Left ventricle myocardium inferior (tissue), 1 donor: ENCODE measurements at regions not wholly inside any gene's neighbourhood (a gene's known extent, or its start where the extent isn't known, plus 50 kb on each side); places are given as distances from the start of the nearest gene placed in this dataset.

Source experiments
- DNase-seq: peaks from one replicate; pipeline ENCODE4 v3.0.0-alpha.2; 2020
- H3K27ac ChIP-seq: fragments of 200-600 bp; replicated peaks from 2 replicates; pipeline ENCODE4 v1.8.0; 2021
- H3K27me3 ChIP-seq: fragments of 200-600 bp; 2 replicates; pipeline ENCODE4 v1.8.0; 2021; ENCODE audit warnings: low read depth
- H3K36me3 ChIP-seq: fragments of 200-600 bp; 2 replicates; pipeline ENCODE4 v1.8.0; 2021
- H3K4me1 ChIP-seq: fragments of 200-600 bp; 2 replicates; pipeline ENCODE4 v1.8.0; 2021
- H3K4me3 ChIP-seq: fragments of 200-600 bp; 2 replicates; pipeline ENCODE4 v1.8.0; 2021; ENCODE audit warnings: mild to moderate bottlenecking, moderate library complexity
- H3K9me3 ChIP-seq: fragments of 200-600 bp; replicated peaks from 2 replicates; pipeline ENCODE4 v1.8.0; 2021
- CTCF ChIP-seq: fragments of 200-600 bp; IDR thresholded peaks from 2 replicates; pipeline ENCODE4 v1.8.0; 2021; ENCODE audit warnings: antibody characterized with exemption, mild to moderate bottlenecking, borderline replicate concordance
- intact Hi-C: fragments of 100-400 bp; cut with micrococcal nuclease; formaldehyde crosslinking; loops from one replicate; pipeline ENCODE4 v1.11.0; 2022
- donor health status: DM: no; HTN: yes; CAD: no; lungs with severe emphysema.

- no peak for DNase-seq
- H3K4me1 ChIP-seq: peaks cover 37% of the 10 kb centered on the region
Measured at GRCh38 chr10:43856299-43856698, 207.6 kb upstream of the ZNF32 start.

GRCh38 chr10:43855667-43856210 lies 207.1 kb upstream of the ZNF32 start:
- no peak for TF ChIP-seq CTCF
- intact Hi-C loops: loop anchor here (10.0 kb wide), 1 partner anchor 161 kb away; no protein-coding TSS in a partner anchor
- Histone ChIP-seq H3K27me3 (no peaks in the 10 kb centered on the region), H3K9me3 (no peaks in the 10 kb centered on the region), H3K4me1 (peaks cover 37% of the 10 kb centered on the region), H3K4me3 (no peak overlapping the region), H3K27ac (peak overlapping the region; percentile 74), H3K36me3 (no peaks in the 10 kb centered on the region)
- DNase-seq: peak; percentile 41

More at GRCh38 chr10:43856299-43856698, 207.6 kb upstream of the ZNF32 start:
- TF ChIP-seq CTCF: no peak
- Histone ChIP-seq H3K27ac (peak overlapping the region; percentile 74), H3K4me3 (no peak overlapping the region), H3K27me3 (no peaks in the 10 kb centered on the region), H3K36me3 (no peaks in the 10 kb centered on the region), H3K9me3 (no peaks in the 10 kb centered on the region)
- intact Hi-C loops: loop anchor here (10.0 kb wide), 1 partner anchor 161 kb away; no protein-coding TSS in a partner anchor

GRCh38 chr10:43854007-43854406 lies 205.3 kb upstream of the ZNF32 start:
- H3K27me3 ChIP-seq: no peaks in the 10 kb centered on the region
- intact Hi-C loops: loop anchor here (10.0 kb wide), 1 partner anchor 159 kb away; no protein-coding TSS in a partner anchor
- no peak for TF ChIP-seq CTCF
- H3K4me1 ChIP-seq: peaks cover 33% of the 10 kb centered on the region
- no peaks in the 10 kb centered on the region for H3K9me3 ChIP-seq
- peak overlapping the region; percentile 74 for H3K27ac ChIP-seq
- DNase-seq: no peak
- H3K4me3 ChIP-seq: no peak overlapping the region
- H3K36me3 ChIP-seq: no peaks in the 10 kb centered on the region

- Histone ChIP-seq H3K4me3 (no peak overlapping the region), H3K27ac (peak overlapping the region; percentile 74), H3K36me3 (no peaks in the 10 kb centered on the region), H3K27me3 (no peaks in the 10 kb centered on the region), H3K4me1 (peaks cover 31% of the 10 kb centered on the region), H3K9me3 (no peaks in the 10 kb centered on the region)
- DNase-seq: no peak
- no peak for TF ChIP-seq CTCF
- intact Hi-C loops: loop anchor here (10.0 kb wide), 1 partner anchor 159 kb away; no protein-coding TSS in a partner anchor
Measured at GRCh38 chr10:43853369-43853768, 204.7 kb upstream of the ZNF32 start.

GRCh38 chr10:43852644-43853214 lies 204.0 kb upstream of the ZNF32 start:
- H3K4me1 ChIP-seq: peaks cover 31% of the 10 kb centered on the region
- H3K9me3 ChIP-seq: no peaks in the 10 kb centered on the region
- no peak overlapping the region for H3K4me3 ChIP-seq
- no peak for DNase-seq
- intact Hi-C loops: loop anchor here (10.0 kb wide), 1 partner anchor 158 kb away; no protein-coding TSS in a partner anchor
- no peak for TF ChIP-seq CTCF
- no peaks in the 10 kb centered on the region for H3K27me3 ChIP-seq
- no peak overlapping the region for H3K27ac ChIP-seq
- no peaks in the 10 kb centered on the region for H3K36me3 ChIP-seq
